ENCODE measurements at regions not wholly inside any gene's neighbourhood (a gene's known extent, or its start where the extent isn't known, plus 50 kb on each side); places are given as distances from the start of the nearest gene placed in this dataset.
"Not testable (repeated sequence)": the region's sequence is repeated elsewhere in the genome, so short reads cannot be mapped to it uniquely, and the experiment has no call there.

GRCh38 chr3:20529911-20530310 lies 343.9 kb upstream of the SGO1 start:
- Histone ChIP-seq H3K9me3 (ENCODE audit: low read depth) (no peaks in the 10 kb centered on the region), H3K36me3 (no peaks in the 10 kb centered on the region), H3K27me3 (no peaks in the 10 kb centered on the region), H3K27ac (no peak overlapping the region), H3K4me3 (no peak overlapping the region), H3K4me1 (ENCODE audit: low read depth) (no peaks in the 10 kb centered on the region)
- no peak for TF ChIP-seq CTCF (IDR thresholded peaks at IDR 0.05; ENCODE audit: low read depth, low read length)
- no peak for DNase-seq (ENCODE audit: low read depth in 1 of 2, low spot score in 1 of 2)

- no peak for DNase-seq (ENCODE audit: low read depth in 1 of 2, low spot score in 1 of 2)
- Histone ChIP-seq H3K27ac (no peak overlapping the region), H3K4me3 (no peak overlapping the region), H3K9me3 (ENCODE audit: low read depth) (no peaks in the 10 kb centered on the region), H3K27me3 (no peaks in the 10 kb centered on the region), H3K36me3 (no peaks in the 10 kb centered on the region), H3K4me1 (ENCODE audit: low read depth) (no peaks in the 10 kb centered on the region)
- no peak for TF ChIP-seq CTCF (IDR thresholded peaks at IDR 0.05; ENCODE audit: low read depth, low read length)
Measured at GRCh38 chr3:20528180-20528770, 342.3 kb upstream of the SGO1 start.

- Histone ChIP-seq H3K4me3 (no peak overlapping the region), H3K36me3 (no peaks in the 10 kb centered on the region), H3K4me1 (ENCODE audit: low read depth) (no peaks in the 10 kb centered on the region), H3K27ac (no peak overlapping the region), H3K9me3 (ENCODE audit: low read depth) (no peaks in the 10 kb centered on the region), H3K27me3 (no peaks in the 10 kb centered on the region)
- no peak for TF ChIP-seq CTCF (IDR thresholded peaks at IDR 0.05; ENCODE audit: low read depth, low read length)
- no peak for DNase-seq (ENCODE audit: low read depth in 1 of 2, low spot score in 1 of 2)
Measured at GRCh38 chr3:20527368-20527767, 341.4 kb upstream of the SGO1 start.

GRCh38 chr3:20524328-20524727 lies 338.3 kb upstream of the SGO1 start:
- no peaks in the 10 kb centered on the region for H3K4me1 ChIP-seq (ENCODE audit: low read depth)
- no peak overlapping the region for H3K27ac ChIP-seq
- TF ChIP-seq CTCF (IDR thresholded peaks at IDR 0.05; ENCODE audit: low read depth, low read length), result no peak
- H3K36me3 ChIP-seq, result no peaks in the 10 kb centered on the region
- no peaks in the 10 kb centered on the region for H3K9me3 ChIP-seq (ENCODE audit: low read depth)
- no peak for DNase-seq (ENCODE audit: low read depth in 1 of 2, low spot score in 1 of 2)
- no peak overlapping the region for H3K4me3 ChIP-seq
- H3K27me3 ChIP-seq, result no peaks in the 10 kb centered on the region

- H3K4me1 ChIP-seq (ENCODE audit: low read depth), result no peaks in the 10 kb centered on the region
- DNase-seq (ENCODE audit: low read depth in 1 of 2, low spot score in 1 of 2), result no peak
Measured at GRCh38 chr3:20523293-20523692, 337.3 kb upstream of the SGO1 start.

GRCh38 chr3:20517316-20517715 lies 331.3 kb upstream of the SGO1 start:
- H3K9me3 ChIP-seq (ENCODE audit: low read depth); H3K27me3 ChIP-seq; H3K36me3 ChIP-seq; H3K27ac ChIP-seq; DNase-seq (ENCODE audit: low read depth in 1 of 2, low spot score in 1 of 2); H3K4me1 ChIP-seq (ENCODE audit: low read depth); H3K4me3 ChIP-seq: not testable (repeated sequence)

More at GRCh38 chr3:20523293-20523692, 337.3 kb upstream of the SGO1 start:
- H3K27ac ChIP-seq, result no peak overlapping the region
- no peaks in the 10 kb centered on the region for H3K27me3 ChIP-seq
- H3K36me3 ChIP-seq, result no peaks in the 10 kb centered on the region
- no peak for TF ChIP-seq CTCF (IDR thresholded peaks at IDR 0.05; ENCODE audit: low read depth, low read length)
- H3K9me3 ChIP-seq (ENCODE audit: low read depth), result no peaks in the 10 kb centered on the region
- H3K4me3 ChIP-seq, result no peak overlapping the region
